HEK293T (cell line): ENCODE measurements at regions not wholly inside any gene's neighbourhood (a gene's known extent, or its start where the extent isn't known, plus 50 kb on each side); places are given as distances from the start of the nearest gene placed in this dataset.

ENCODE experiments used
- BHLHE40 ChIP-seq: fragments of 450-650 bp; IDR thresholded peaks from 2 replicates; pipeline ENCODE4 v1.6.1; 2016; ENCODE audit warnings: mild to moderate bottlenecking, moderate library complexity, borderline replicate concordance
- ELF4 ChIP-seq: fragments of 450-650 bp; IDR thresholded peaks from 2 replicates; pipeline ENCODE4 v1.6.1; 2017; ENCODE audit warnings: antibody characterized with exemption
- FOXA1 ChIP-seq: fragments of 450-650 bp; IDR thresholded peaks from 2 replicates; pipeline ENCODE4 v1.6.1; 2016; ENCODE audit warnings: mild to moderate bottlenecking
- FOXM1 ChIP-seq: fragments of 450-650 bp; IDR thresholded peaks from 2 replicates; pipeline ENCODE4 v1.6.1; 2017; ENCODE audit warnings: mild to moderate bottlenecking, borderline replicate concordance
- NFRKB ChIP-seq: fragments of 450-650 bp; IDR thresholded peaks from 2 replicates; pipeline ENCODE4 v1.6.1; 2016; ENCODE audit warnings: mild to moderate bottlenecking, moderate library complexity
- SP1 ChIP-seq: fragments of 450-650 bp; IDR thresholded peaks from 2 replicates; pipeline ENCODE4 v1.6.1; 2017
- SUZ12 ChIP-seq: fragments of 450-650 bp; IDR thresholded peaks from 2 replicates; pipeline ENCODE4 v1.6.1; 2016; ENCODE audit warnings: mild to moderate bottlenecking
- ZNF384 ChIP-seq: fragments of 450-650 bp; IDR thresholded peaks from 2 replicates; pipeline ENCODE4 v1.6.1; 2016

DNA sequence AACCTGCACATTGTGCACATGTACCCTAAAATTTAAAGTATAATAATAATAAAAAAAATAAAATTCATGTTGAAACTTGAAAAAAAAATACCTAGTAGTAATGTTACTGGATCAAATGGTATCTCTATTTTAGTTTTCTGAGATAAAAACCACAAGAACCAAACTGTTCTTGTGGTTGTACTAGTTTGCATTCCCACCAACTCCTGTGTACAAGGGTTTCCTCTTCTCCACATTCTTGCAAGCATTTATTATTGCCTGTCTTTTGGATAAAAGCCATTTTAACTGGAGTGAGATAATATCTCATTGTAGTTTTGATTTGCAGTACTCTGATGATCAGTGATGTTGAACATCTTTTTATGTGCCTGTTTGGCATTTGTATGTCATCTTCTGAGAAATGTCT, 177.7 kb downstream of the KIF20B start:
- TF ChIP-seq ELF4, result no peak
- TF ChIP-seq SP1, result no peak
- no peak for TF ChIP-seq BHLHE40
- no peak for TF ChIP-seq FOXA1
- no peak for TF ChIP-seq FOXM1
- no peak for TF ChIP-seq SUZ12
- TF ChIP-seq ZNF384, result no peak
- TF ChIP-seq NFRKB, result no peak
